ENCODE measurements at regions not wholly inside any gene's neighbourhood (a gene's known extent, or its start where the extent isn't known, plus 50 kb on each side); places are given as distances from the start of the nearest gene placed in this dataset.

GRCh38 chr15:95816591-95816990 lies 513.9 kb upstream of the NR2F2 start:
- intact Hi-C loops (cut with micrococcal nuclease), result no loop called here
- CTCF ChIA-PET, result no interaction called here
- no peak for TF ChIP-seq CTCF (IDR thresholded peaks at IDR 0.05)
- ATAC-seq (no peak), DNase-seq (no peak)
- no peaks in the 10 kb centered on the region for H3K4me1 Mint-ChIP-seq (ENCODE audit: low read depth)
- POLR2A ChIA-PET, result no interaction called here
- no peaks in the 10 kb centered on the region for H3K9me3 Mint-ChIP-seq
- H3K27ac Mint-ChIP-seq, result no peak overlapping the region
- no peak overlapping the region for H3K4me3 Mint-ChIP-seq
- H3K27me3 Mint-ChIP-seq, result peaks cover 1% of the 10 kb centered on the region
- no peaks in the 10 kb centered on the region for H3K36me3 Mint-ChIP-seq (ENCODE audit: low read depth)

DNA sequence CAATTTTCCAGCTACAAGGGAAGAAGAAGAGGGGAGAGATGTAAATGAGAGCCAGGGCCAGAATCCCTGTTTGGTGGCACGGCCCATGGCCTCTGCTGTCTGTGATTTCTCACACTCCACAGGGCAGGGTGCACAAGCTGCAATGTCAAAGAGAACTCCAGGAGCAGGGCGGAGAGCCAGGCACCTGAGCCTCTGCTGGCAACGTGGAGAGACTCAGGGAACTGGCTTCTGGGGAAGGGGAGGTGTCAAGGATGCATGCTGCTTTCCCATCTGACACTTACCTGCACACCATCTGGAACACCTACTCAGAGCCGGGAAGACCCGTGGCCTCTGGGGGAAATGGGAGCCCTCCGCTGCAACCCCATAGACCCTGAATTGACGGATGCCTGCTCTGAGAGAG lies 507.5 kb upstream of the NR2F2 start:
- Mint-ChIP-seq H3K27ac (no peak overlapping the region), H3K9me3 (no peaks in the 10 kb centered on the region), H3K36me3 (ENCODE audit: low read depth) (no peaks in the 10 kb centered on the region), H3K4me1 (ENCODE audit: low read depth) (no peaks in the 10 kb centered on the region), H3K4me3 (no peak overlapping the region), H3K27me3 (no peaks in the 10 kb centered on the region)
- ChIA-PET POLR2A (no interaction called here), CTCF (no interaction called here)
- no peak for TF ChIP-seq CTCF (IDR thresholded peaks at IDR 0.05)
- DNase-seq (no peak), ATAC-seq (no peak)
- intact Hi-C loops (cut with micrococcal nuclease), result no loop called here

DNA sequence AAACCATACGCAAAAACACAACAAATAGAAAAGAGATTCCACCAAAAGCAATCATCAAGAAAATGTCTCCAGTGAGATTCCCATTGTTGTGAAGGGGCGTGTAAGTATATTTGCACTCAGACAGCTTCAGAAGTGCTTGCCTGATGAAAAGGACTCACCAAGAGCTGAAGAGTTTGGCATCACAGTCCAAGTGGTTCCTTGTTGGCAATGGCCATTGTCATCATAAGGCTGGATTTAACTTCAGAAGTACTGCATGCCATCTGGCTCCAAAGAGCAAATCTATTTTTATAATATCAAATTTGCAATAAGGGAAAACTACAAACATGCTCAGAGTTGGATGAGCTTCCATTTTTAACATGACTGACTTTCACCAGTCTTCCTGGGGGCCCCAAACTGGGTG lies 505.3 kb upstream of the NR2F2 start:
- intact Hi-C loops (cut with micrococcal nuclease), result no loop called here
- no peak for TF ChIP-seq CTCF (IDR thresholded peaks at IDR 0.05)
- Mint-ChIP-seq H3K27ac (no peak overlapping the region), H3K4me3 (no peak overlapping the region), H3K36me3 (ENCODE audit: low read depth) (no peaks in the 10 kb centered on the region), H3K4me1 (ENCODE audit: low read depth) (no peaks in the 10 kb centered on the region), H3K27me3 (no peaks in the 10 kb centered on the region), H3K9me3 (no peaks in the 10 kb centered on the region)
- DNase-seq, result no peak
- POLR2A ChIA-PET, result no interaction called here
- ATAC-seq, result no peak
- CTCF ChIA-PET, result no interaction called here

DNA sequence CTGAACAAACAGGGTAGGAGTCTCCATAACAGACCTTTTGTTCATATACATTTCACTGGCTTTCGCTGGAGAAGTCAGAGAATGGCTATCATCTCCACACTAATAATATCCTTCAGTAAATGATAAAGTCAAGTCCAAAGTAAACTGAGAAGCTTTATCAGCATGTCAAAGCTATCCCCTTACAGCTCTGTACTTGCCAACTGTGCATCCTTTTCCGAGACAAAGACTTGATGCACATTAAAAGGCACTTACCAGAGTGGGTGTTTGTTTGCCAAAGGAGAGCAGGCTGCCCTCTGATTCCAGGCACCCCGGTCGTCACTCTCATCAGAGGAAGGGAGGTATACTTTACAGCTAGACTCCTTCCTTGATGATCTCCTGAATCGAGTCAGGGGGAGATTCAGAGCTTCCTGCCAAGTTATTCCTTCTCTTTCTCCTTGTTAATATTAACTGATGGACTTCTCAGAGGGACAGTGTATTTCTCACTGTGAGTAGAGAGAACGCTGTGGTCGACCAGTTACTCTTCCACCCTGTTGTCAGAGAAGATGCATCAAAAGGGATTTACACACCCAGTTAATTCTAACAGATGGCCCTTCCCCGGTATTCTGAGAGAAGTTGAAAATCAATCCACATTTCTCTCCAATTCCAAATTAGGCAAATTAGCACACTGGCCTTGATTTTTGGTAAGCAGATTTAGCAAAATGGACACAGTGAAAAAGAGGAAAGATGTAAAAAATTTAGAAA lies 504.7 kb upstream of the NR2F2 start:
- DNase-seq (no peak), ATAC-seq (no peak)
- no peaks in the 10 kb centered on the region for H3K4me1 Mint-ChIP-seq (ENCODE audit: low read depth)
- no peak overlapping the region for H3K4me3 Mint-ChIP-seq
- POLR2A ChIA-PET, result no interaction called here
- H3K9me3 Mint-ChIP-seq, result no peaks in the 10 kb centered on the region
- intact Hi-C loops (cut with micrococcal nuclease), result no loop called here
- H3K27me3 Mint-ChIP-seq, result no peaks in the 10 kb centered on the region
- TF ChIP-seq CTCF (IDR thresholded peaks at IDR 0.05), result no peak
- no peaks in the 10 kb centered on the region for H3K36me3 Mint-ChIP-seq (ENCODE audit: low read depth)
- CTCF ChIA-PET, result no interaction called here
- no peak overlapping the region for H3K27ac Mint-ChIP-seq

DNA sequence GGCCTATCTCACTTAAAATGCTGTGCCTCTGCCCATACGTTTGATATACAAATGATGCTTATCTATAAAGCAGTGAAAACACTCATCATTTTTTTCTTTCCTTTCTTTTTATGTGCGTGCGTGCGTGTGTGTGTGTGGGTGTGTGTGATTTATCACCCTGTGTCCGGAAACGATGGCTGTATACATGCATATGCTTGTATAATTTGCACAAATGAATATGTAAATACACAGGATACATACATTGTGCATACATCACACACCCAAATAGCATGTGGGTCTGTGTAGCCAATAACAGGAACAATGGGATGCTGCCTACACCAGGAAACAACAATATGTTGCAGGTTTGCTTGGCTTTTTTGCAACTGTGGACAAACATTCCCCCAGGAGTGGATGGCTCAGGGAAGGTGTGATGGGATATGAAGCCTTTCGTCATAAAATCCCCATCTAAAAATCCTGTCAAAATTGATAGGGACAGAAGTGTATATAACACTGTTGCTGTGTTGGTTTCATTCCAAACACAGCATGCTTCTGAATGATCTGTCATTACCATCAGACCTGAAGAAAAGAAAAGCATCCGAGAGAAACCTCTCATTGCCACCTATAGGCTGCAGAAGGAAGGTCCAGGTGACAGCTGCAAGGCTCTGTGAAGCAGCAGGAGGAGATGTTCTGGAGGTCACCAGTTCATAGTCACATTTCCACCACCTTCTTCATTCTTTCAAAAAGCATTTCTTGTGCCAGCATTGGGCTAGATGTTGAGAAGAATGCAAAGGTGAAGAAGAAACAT lies 503.9 kb upstream of the NR2F2 start:
- no peak for DNase-seq
- Mint-ChIP-seq H3K27ac (no peak overlapping the region), H3K27me3 (no peaks in the 10 kb centered on the region), H3K4me3 (no peak overlapping the region), H3K4me1 (ENCODE audit: low read depth) (no peaks in the 10 kb centered on the region), H3K9me3 (no peaks in the 10 kb centered on the region), H3K36me3 (ENCODE audit: low read depth) (no peaks in the 10 kb centered on the region)
- intact Hi-C loops (cut with micrococcal nuclease), result no loop called here
- ATAC-seq, result no peak
- no peak for TF ChIP-seq CTCF (IDR thresholded peaks at IDR 0.05)
- CTCF ChIA-PET, result no interaction called here
- POLR2A ChIA-PET, result no interaction called here

Data from activated CD8-positive, alpha-beta T cell treated with anti-CD3 and anti-CD28 coated beads for 36 hours (primary cell).